ENCODE measurements at regions not wholly inside any gene's neighbourhood (a gene's known extent, or its start where the extent isn't known, plus 50 kb on each side); places are given as distances from the start of the nearest gene placed in this dataset.
"Not testable (repeated sequence)": the region's sequence is repeated elsewhere in the genome, so short reads cannot be mapped to it uniquely, and the experiment has no call there.

DNA sequence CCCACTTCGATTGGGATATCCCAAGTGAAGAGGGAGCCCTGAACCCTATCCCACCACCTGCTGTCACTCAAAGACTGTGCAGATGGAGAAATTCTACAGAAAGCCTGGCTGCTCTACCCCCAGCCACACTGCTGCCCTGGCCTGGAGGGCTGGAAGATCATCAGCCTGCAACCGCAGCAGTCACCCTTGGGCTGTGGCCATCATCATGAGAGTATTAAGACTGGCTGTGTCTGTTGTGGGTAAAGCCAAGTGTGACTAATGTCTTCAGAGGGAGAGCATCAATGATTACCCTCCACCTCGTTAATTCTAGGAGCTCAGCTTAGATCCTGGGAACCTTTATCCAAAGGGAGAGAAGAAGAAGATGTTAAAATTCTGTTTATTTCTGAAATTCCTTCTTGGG is 221.5 kb downstream of the TFCP2L1 start:
- Mint-ChIP-seq H3K4me1 (no peaks in the 10 kb centered on the region), H3K36me3 (ENCODE audit: low read depth) (no peaks in the 10 kb centered on the region), H3K27me3 (peaks cover 3% of the 10 kb centered on the region), H3K9me3 (no peaks in the 10 kb centered on the region), H3K27ac (no peak overlapping the region), H3K4me3 (no peak overlapping the region)
- ChIA-PET POLR2A (no interaction called here), CTCF (no interaction called here)
- DNase-seq, result no peak

DNA sequence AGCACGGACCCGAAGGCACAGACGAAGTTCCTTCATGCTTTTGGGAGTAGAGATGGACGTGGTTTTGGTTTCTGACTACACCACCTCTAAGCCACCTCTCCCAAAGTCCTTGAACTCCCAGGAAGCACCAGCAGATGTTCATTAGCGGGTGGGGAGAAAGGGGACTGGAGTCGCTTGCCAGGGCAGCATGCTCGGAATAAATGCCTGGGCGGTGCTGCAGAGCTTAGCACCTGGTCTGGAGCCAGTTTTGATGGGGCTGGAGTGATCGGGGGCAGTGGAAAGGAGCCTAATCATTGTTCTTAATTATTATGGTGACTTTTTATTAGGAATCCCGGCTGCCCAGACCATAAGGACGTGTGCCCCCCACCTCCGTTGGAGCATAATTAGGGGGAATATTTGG is 220.8 kb downstream of the TFCP2L1 start:
- POLR2A ChIA-PET, result no interaction called here
- H3K4me3 Mint-ChIP-seq, result no peak overlapping the region
- H3K9me3 Mint-ChIP-seq, result no peaks in the 10 kb centered on the region
- H3K27me3 Mint-ChIP-seq, result peaks cover 3% of the 10 kb centered on the region
- no peak overlapping the region for H3K27ac Mint-ChIP-seq
- no peaks in the 10 kb centered on the region for H3K4me1 Mint-ChIP-seq
- no peaks in the 10 kb centered on the region for H3K36me3 Mint-ChIP-seq (ENCODE audit: low read depth)
- CTCF ChIA-PET, result no interaction called here
- DNase-seq, result no peak

DNA sequence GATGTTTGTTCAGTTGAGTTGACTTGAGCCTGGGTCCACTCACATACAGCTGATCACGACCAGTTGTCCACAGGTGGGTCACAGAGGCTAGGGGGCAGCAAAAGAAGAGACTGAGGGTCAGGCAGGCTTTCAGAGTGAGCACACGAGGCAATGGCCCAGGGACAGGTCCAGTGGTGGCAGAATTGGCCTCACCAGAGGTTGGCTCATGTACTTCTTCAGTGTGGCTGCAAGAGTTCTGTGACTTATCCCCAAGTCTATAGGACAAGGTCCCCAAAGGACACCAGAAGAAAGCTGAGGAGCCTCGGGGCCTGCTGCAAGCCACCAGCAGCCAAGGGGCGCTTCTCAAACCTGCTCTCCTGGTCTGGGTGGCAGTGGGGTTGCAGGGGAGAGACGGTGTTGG is 219.8 kb downstream of the TFCP2L1 start:
- ChIA-PET CTCF (no interaction called here), POLR2A (no interaction called here)
- no peaks in the 10 kb centered on the region for H3K4me1 Mint-ChIP-seq
- H3K4me3 Mint-ChIP-seq, result no peak overlapping the region
- no peaks in the 10 kb centered on the region for H3K9me3 Mint-ChIP-seq
- no peak overlapping the region for H3K27ac Mint-ChIP-seq
- H3K36me3 Mint-ChIP-seq (ENCODE audit: low read depth), result no peaks in the 10 kb centered on the region
- H3K27me3 Mint-ChIP-seq, result peaks cover 3% of the 10 kb centered on the region
- DNase-seq, result no peak

DNA sequence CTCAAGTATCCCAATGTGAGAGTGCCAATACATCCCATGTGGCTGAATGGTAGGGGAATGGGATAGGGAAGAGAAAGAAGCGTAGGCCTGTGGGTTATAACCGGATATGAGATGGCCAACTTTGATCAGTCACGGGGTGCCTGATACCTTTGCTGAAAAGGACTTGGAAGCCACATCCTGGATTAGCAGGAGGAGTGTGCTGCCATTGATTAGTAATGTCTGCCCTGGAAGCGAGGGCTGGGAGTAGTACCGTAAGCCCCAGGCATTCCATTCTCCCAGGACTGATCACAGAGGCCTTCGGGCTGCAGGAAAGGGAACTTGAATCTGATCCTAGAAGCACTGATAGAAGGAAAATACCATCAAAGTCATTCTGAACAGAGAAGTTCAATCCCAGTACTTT is 218.5 kb downstream of the TFCP2L1 start:
- Mint-ChIP-seq H3K27ac (no peak overlapping the region), H3K27me3 (peaks cover 3% of the 10 kb centered on the region), H3K4me1 (no peaks in the 10 kb centered on the region), H3K4me3 (no peak overlapping the region), H3K9me3 (no peaks in the 10 kb centered on the region), H3K36me3 (ENCODE audit: low read depth) (no peaks in the 10 kb centered on the region)
- ChIA-PET POLR2A (no interaction called here), CTCF (interaction anchor here (0.5 kb wide), 1 partner anchor 761 kb away, joined by 3 read pairs; no protein-coding TSS in a partner anchor)
- no peak for DNase-seq

DNA sequence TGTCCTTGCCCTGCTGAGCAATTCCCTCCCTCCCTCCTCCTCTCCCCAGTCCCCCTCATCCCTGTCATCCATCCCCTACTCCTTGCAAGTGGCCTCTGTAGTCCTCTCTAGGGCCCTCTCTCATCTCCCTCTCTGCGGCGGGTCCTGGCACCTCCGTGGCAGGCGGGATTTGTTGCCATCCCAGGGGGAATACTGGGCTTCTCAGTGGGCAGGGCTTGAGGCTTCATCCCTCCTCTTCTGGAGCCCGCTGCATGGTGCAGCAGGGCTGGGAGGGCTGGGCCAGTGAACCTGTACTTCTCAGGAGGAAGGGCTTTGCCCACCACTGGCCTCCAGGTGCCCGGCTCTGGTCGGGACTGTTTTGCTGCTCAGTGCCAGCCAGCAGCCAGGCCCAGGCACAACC is 216.2 kb downstream of the TFCP2L1 start:
- CTCF ChIA-PET, result interaction anchor here (2.4 kb wide), 1 partner anchor 11 kb away, joined by 8 read pairs; no protein-coding TSS in a partner anchor

DNA sequence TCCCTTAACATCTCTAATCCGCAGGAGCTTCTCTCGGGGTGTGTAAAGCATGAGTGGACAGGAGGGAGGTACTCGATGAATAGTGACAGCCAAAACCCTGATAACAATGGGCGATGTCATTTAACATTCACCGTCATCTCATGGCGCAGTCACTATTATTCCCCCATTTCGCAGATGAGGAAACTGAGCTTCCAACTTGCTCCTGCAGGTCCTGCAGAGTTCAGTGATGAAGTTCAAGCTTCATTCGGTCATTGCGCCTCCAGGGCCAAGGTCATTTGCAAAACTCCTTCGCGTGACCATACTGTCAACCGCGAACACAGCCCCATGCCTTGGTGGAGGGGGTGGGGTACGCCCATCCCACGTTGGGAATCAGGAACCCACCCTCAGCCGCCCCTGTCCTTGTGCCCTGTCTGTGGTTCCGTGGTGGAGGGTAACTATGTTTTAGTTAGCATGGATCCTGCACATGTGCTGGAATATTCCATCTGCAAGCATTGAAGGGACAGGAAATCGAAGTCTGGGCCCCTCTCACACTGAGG is 215.5 kb downstream of the TFCP2L1 start:
- Mint-ChIP-seq H3K36me3 (ENCODE audit: low read depth) (no peaks in the 10 kb centered on the region), H3K27ac (no peak overlapping the region), H3K4me3 (no peak overlapping the region), H3K27me3 (peaks cover 5% of the 10 kb centered on the region), H3K9me3 (no peaks in the 10 kb centered on the region), H3K4me1 (no peaks in the 10 kb centered on the region)
- POLR2A ChIA-PET, result no interaction called here
- DNase-seq, result no peak
- CTCF ChIA-PET, result interaction anchor here (2.4 kb wide), 1 partner anchor 10 kb away, joined by 8 read pairs; no protein-coding TSS in a partner anchor

More for the DNA sequence above, 216.2 kb downstream of the TFCP2L1 start:
- no peak for DNase-seq
- Mint-ChIP-seq H3K9me3 (no peaks in the 10 kb centered on the region), H3K4me1 (no peaks in the 10 kb centered on the region), H3K27me3 (peaks cover 3% of the 10 kb centered on the region), H3K27ac (no peak overlapping the region), H3K4me3 (no peak overlapping the region), H3K36me3 (ENCODE audit: low read depth) (no peaks in the 10 kb centered on the region)
- POLR2A ChIA-PET, result no interaction called here

DNA sequence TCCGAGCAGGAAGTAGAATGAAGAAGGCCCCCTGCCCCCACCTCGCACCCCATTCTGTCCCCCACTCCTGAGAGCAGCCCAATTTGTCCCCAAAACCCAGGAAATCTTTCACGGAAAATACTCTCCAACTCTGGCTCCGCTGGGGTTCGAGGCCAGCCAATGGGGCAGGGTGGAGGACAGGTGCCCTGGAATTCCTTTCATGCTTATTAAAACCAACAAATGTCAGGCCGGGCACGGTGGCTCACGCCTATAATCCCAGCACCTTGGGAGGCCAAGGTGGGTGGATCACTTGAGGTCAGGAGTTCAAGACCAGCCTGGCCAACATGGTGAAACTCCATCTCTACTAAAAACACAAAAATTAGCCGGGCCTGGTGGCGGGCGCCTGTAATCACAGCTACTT is 214.9 kb downstream of the TFCP2L1 start:
- H3K36me3 Mint-ChIP-seq (ENCODE audit: low read depth); POLR2A ChIA-PET; H3K27me3 Mint-ChIP-seq; DNase-seq; H3K4me1 Mint-ChIP-seq; H3K27ac Mint-ChIP-seq; H3K4me3 Mint-ChIP-seq; H3K9me3 Mint-ChIP-seq: not testable (repeated sequence)
- CTCF ChIA-PET, result interaction anchor here (0.7 kb wide), 1 partner anchor 720 kb away, joined by 3 read pairs; no protein-coding TSS in a partner anchor

DNA sequence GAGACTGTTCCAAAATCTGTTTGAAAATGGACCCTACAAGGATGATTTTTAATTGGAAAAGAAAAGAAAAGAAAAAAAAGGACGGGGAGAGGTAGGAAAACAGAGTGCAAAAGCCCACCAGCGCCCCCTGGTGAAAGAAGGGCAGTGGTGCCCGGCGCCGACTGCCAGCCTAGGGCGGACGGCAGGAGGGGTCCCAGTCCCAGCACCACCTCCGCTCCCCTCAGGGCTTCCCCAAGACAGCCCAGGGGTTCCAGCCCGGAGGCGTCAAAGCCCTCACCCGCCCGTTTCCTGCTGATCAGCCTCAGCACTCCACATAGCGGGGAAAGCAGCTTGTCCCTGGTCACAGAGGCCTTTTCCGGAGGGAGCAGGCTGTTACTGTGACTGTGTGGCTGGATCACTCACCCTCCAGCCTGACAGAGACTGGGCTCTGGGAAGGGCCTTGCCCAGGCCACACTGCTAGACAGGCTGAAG is 213.9 kb downstream of the TFCP2L1 start:
- peak; percentile 50 for DNase-seq
- Mint-ChIP-seq H3K27ac (no peak overlapping the region), H3K4me1 (no peaks in the 10 kb centered on the region), H3K27me3 (peaks cover 19% of the 10 kb centered on the region), H3K36me3 (ENCODE audit: low read depth) (no peaks in the 10 kb centered on the region), H3K9me3 (no peaks in the 10 kb centered on the region), H3K4me3 (no peak overlapping the region)
- ChIA-PET POLR2A (interaction anchor here (1.0 kb wide), 1 partner anchor 375 kb away, joined by 3 read pairs; no protein-coding TSS in a partner anchor), CTCF (interaction anchor here (1.7 kb wide), 1 partner anchor 375 kb away, joined by 9 read pairs; no protein-coding TSS in a partner anchor)

DNA sequence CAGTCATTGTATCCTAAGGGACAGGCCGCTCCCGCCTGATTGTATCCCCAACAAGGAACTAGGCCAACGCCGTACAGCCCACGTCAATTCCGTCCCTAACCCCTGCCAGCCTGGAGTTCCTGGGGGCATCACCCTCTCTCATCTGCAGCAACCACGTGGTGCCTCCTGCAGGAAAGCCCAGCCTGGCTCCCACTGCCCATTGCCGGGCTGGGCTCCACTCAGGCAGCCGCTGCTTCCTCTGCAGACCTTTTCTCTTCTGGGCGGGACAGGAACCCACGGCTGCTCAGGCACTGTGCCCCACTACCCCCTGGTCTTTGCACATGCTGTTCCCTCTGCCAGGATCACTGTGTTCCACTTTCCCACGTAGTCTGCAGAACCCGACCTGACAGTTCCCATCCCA is 212.2 kb downstream of the TFCP2L1 start:
- no peaks in the 10 kb centered on the region for H3K36me3 Mint-ChIP-seq (ENCODE audit: low read depth)
- no peak overlapping the region for H3K4me3 Mint-ChIP-seq
- H3K27me3 Mint-ChIP-seq, result peaks cover 25% of the 10 kb centered on the region
- ChIA-PET POLR2A (no interaction called here), CTCF (interaction anchor here (1.2 kb wide), 1 partner anchor 14 kb away, joined by 3 read pairs; no protein-coding TSS in a partner anchor)
- no peaks in the 10 kb centered on the region for H3K4me1 Mint-ChIP-seq
- H3K9me3 Mint-ChIP-seq, result no peaks in the 10 kb centered on the region
- DNase-seq, result no peak
- no peak overlapping the region for H3K27ac Mint-ChIP-seq

DNA sequence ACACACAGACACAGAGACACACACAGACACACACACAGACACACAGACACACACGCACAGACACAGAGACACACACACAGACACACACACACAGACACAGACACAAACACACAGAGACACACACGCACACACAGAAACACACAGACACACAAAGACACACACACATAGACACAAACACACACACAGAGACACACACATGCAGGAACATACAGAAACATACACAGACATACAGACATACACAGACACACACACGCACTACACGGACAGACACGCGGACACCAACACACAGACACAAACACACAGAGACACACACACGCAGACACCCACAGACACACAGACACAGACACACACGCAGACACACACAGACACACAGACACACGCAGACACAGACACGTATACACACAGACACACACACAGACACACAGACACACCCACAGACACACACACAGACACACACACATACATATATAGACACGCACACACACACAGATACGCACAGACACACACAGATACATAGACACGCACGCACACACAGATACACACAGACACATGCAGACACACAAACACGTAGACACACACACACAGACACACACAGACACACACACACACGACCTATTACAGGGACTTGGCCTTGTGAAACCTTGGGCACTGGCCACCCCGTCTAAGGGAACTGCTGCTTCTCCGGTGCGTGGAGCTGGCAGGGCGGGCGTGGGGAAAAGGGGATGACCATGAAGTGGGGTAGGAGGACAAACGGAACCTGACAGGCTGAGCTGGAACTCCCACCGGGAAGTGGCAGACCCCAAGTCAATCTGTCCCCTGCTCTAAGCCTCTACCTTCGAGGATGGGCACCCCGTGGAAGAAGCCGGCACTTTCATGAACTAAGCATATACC is 211.4 kb downstream of the TFCP2L1 start:
- Mint-ChIP-seq H3K9me3 (no peaks in the 10 kb centered on the region), H3K4me3 (no peak overlapping the region), H3K4me1 (no peaks in the 10 kb centered on the region), H3K36me3 (ENCODE audit: low read depth) (no peaks in the 10 kb centered on the region), H3K27ac (no peak overlapping the region), H3K27me3 (peaks cover 25% of the 10 kb centered on the region)
- DNase-seq, result no peak
- ChIA-PET CTCF (no interaction called here), POLR2A (no interaction called here)

DNA sequence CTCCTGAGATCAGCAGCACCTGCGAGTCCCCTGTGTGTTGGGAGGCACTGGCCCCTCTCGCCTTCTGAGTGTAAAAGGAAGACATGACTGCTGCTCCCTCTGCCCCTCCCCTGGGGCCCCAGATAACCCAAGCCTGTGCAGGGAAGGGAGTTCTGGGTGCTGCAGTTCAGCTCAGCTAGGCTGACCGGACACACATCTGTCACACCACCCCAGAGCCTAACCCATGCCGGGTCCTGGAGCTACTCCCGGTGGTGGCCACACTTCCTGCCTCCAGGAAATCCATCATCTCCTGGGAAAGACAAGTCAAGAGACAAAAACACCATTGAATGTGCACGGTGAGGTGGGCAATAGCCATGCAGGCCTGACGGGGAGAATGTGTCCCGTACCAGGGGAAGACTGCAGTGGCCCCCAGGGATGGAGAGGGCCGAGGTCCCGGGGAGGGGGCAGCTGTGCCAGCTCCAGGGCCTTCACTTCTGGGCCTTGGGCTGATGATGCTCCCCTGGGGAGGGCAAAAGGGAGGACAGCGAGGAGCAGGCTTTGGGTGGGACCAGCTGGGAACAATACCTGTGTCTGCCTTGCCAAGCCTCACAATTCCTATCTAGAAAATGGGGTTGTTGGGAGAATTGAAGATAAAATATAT is 210.6 kb downstream of the TFCP2L1 start:
- CTCF ChIA-PET, result interaction anchor here (1.1 to 2.1 kb wide), 3 partner anchors 12 to 394 kb away, joined by 3 to 6 read pairs (median 3); no protein-coding TSS in a partner anchor
- Mint-ChIP-seq H3K4me3 (no peak overlapping the region), H3K36me3 (ENCODE audit: low read depth) (no peaks in the 10 kb centered on the region), H3K4me1 (no peaks in the 10 kb centered on the region), H3K9me3 (no peaks in the 10 kb centered on the region), H3K27ac (no peak overlapping the region), H3K27me3 (peaks cover 25% of the 10 kb centered on the region)
- DNase-seq, result no peak
- POLR2A ChIA-PET, result interaction anchor here (1.1 to 1.9 kb wide), 3 partner anchors 11 to 456 kb away, joined by 5 to 7 read pairs (median 5); partner anchors contain the start of gene RNU4ATAC

DNA sequence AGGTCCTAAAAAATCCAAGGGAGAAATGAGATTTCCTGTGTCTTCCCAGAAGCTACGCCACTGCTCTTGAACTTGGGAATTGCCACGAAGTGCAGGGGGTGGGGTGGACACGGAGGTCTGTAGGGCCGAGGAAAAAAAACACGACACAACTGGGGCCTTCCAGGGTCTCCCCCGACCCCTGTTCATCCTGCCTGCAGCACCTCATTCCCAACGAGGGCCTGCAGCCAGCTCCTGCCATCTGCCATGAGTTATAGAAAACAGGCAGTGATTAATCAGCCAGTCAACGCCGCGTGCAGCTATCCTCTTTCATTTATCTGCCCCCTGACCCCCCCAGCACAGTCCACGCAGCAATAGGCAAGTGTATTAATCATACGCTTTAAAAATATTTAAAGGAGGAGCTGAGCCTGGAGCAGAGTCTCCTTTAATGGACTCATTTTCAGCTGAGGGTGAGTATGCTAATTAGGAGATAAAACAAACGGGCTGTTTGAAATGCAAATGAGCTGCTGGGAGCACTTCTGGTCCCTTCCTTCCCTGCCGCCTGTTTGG is 209.9 kb downstream of the TFCP2L1 start:
- H3K36me3 Mint-ChIP-seq (ENCODE audit: low read depth), result no peaks in the 10 kb centered on the region

More for the DNA sequence above, 209.9 kb downstream of the TFCP2L1 start:
- ChIA-PET CTCF (interaction anchor here (1.1 to 2.1 kb wide), 4 partner anchors 11 to 394 kb away, joined by 3 to 6 read pairs (median 3); no protein-coding TSS in a partner anchor), POLR2A (interaction anchor here (0.6 to 1.9 kb wide), 6 partner anchors 11 to 459 kb away, joined by 3 to 7 read pairs (median 4); partner anchors contain the start of gene RNU4ATAC)
- Mint-ChIP-seq H3K4me3 (no peak overlapping the region), H3K27ac (no peak overlapping the region), H3K9me3 (no peaks in the 10 kb centered on the region), H3K27me3 (peaks cover 25% of the 10 kb centered on the region), H3K4me1 (no peaks in the 10 kb centered on the region)
- no peak for DNase-seq
